ENCODE measurements at regions not wholly inside any gene's neighbourhood (a gene's known extent, or its start where the extent isn't known, plus 50 kb on each side); places are given as distances from the start of the nearest gene placed in this dataset.

- ChIA-PET POLR2A (no interaction called here), CTCF (no interaction called here)
- no peak overlapping the region for H3K4me3 ChIP-seq (ENCODE audit: control extremely low read depth in 1 of 5, extremely low read depth in 1 of 5, insufficient read depth in 1 of 5, low read depth in 2 of 5, low read length in 4 of 5)
- H3K36me3 ChIP-seq (replicated peaks in 1 of 2; ENCODE audit: control extremely low read depth in 1 of 2, control insufficient read depth in 1 of 2, extremely low read depth in 1 of 2, insufficient read depth in 2 of 2, low read length in 1 of 2): no peaks in the 10 kb centered on the region
- H3K27ac ChIP-seq (ENCODE audit: low read length in 2 of 2): no peak overlapping the region
- intact Hi-C loops (cut with micrococcal nuclease): no loop called here
- H3K27ac Mint-ChIP-seq: no peak overlapping the region
- H3K4me1 ChIP-seq (ENCODE audit: control insufficient read depth in 2 of 2, insufficient read depth in 2 of 2, low read length in 2 of 2): no peaks in the 10 kb centered on the region
- H2AFZ ChIP-seq (ENCODE audit: insufficient read depth, low read depth, low read length, poor library complexity, severe bottlenecking): no peak overlapping the region
- no peaks in the 10 kb centered on the region for H3K9me3 ChIP-seq (ENCODE audit: control extremely low read depth in 1 of 3, control insufficient read depth in 2 of 3, insufficient read depth in 1 of 3, low read length in 2 of 3)
- no peaks in the 10 kb centered on the region for H3K27me3 ChIP-seq (replicated peaks in 1 of 4; ENCODE audit: control extremely low read depth in 1 of 4, control insufficient read depth in 3 of 4, insufficient read depth in 4 of 4, low read length in 3 of 4)
- no peak for TF ChIP-seq EZH2 (IDR thresholded peaks at IDR 0.05; ENCODE audit: borderline replicate concordance, insufficient read depth, low read depth, low read length, poor library complexity, severe bottlenecking)
- TF ChIP-seq, protein P1, sequence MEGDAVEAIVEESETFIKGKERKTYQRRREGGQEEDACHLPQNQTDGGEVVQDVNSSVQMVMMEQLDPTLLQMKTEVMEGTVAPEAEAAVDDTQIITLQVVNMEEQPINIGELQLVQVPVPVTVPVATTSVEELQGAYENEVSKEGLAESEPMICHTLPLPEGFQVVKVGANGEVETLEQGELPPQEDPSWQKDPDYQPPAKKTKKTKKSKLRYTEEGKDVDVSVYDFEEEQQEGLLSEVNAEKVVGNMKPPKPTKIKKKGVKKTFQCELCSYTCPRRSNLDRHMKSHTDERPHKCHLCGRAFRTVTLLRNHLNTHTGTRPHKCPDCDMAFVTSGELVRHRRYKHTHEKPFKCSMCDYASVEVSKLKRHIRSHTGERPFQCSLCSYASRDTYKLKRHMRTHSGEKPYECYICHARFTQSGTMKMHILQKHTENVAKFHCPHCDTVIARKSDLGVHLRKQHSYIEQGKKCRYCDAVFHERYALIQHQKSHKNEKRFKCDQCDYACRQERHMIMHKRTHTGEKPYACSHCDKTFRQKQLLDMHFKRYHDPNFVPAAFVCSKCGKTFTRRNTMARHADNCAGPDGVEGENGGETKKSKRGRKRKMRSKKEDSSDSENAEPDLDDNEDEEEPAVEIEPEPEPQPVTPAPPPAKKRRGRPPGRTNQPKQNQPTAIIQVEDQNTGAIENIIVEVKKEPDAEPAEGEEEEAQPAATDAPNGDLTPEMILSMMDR (IDR thresholded peaks at IDR 0.05): no peak
- ATAC-seq (ENCODE audit: low read depth): no peak
- no peaks in the 10 kb centered on the region for H4K20me1 ChIP-seq (ENCODE audit: control insufficient read depth, insufficient read depth, low read length, poor library complexity, severe bottlenecking)
- no peak overlapping the region for H3K9ac ChIP-seq (ENCODE audit: low read length)
- no peak overlapping the region for H3K4me3 Mint-ChIP-seq
- DNase-seq: no peak
- H3K4me2 ChIP-seq (replicated peaks; ENCODE audit: low read depth, low read length, poor library complexity, severe bottlenecking): no peak overlapping the region
- H3K27me3 Mint-ChIP-seq: no peaks in the 10 kb centered on the region
- no peaks in the 10 kb centered on the region for H3K4me1 Mint-ChIP-seq
- H3K9me3 Mint-ChIP-seq (ENCODE audit: insufficient read depth): no peaks in the 10 kb centered on the region
- no peaks in the 10 kb centered on the region for H3K79me2 ChIP-seq (ENCODE audit: control insufficient read depth, insufficient read depth, low read length)
- WGBS (ENCODE audit: insufficient coverage): 81% methylated on average over 7 of the region's 8 CpGs
These were observed 370.7 kb upstream of the MYT1L start for GRCh38 chr2:2701813-2702212.

- H3K9me3 Mint-ChIP-seq (ENCODE audit: insufficient read depth): no peaks in the 10 kb centered on the region
- no peak overlapping the region for H3K4me3 ChIP-seq (ENCODE audit: control extremely low read depth in 1 of 5, extremely low read depth in 1 of 5, insufficient read depth in 1 of 5, low read depth in 2 of 5, low read length in 4 of 5)
- no peaks in the 10 kb centered on the region for H3K4me1 ChIP-seq (ENCODE audit: control insufficient read depth in 2 of 2, insufficient read depth in 2 of 2, low read length in 2 of 2)
- DNase-seq: no peak
- no peaks in the 10 kb centered on the region for H3K36me3 ChIP-seq (replicated peaks in 1 of 2; ENCODE audit: control extremely low read depth in 1 of 2, control insufficient read depth in 1 of 2, extremely low read depth in 1 of 2, insufficient read depth in 2 of 2, low read length in 1 of 2)
- no peaks in the 10 kb centered on the region for H3K27me3 ChIP-seq (replicated peaks in 1 of 4; ENCODE audit: control extremely low read depth in 1 of 4, control insufficient read depth in 3 of 4, insufficient read depth in 4 of 4, low read length in 3 of 4)
- intact Hi-C loops (cut with micrococcal nuclease): no loop called here
- no peaks in the 10 kb centered on the region for H4K20me1 ChIP-seq (ENCODE audit: control insufficient read depth, insufficient read depth, low read length, poor library complexity, severe bottlenecking)
- H3K79me2 ChIP-seq (ENCODE audit: control insufficient read depth, insufficient read depth, low read length): no peaks in the 10 kb centered on the region
- ChIA-PET CTCF (no interaction called here), POLR2A (no interaction called here)
- no peaks in the 10 kb centered on the region for H3K9me3 ChIP-seq (ENCODE audit: control extremely low read depth in 1 of 3, control insufficient read depth in 2 of 3, insufficient read depth in 1 of 3, low read length in 2 of 3)
- over 99% methylated on average over 16 of the region's 22 CpGs for WGBS (ENCODE audit: insufficient coverage)
- H3K4me3 Mint-ChIP-seq: no peak overlapping the region
- no peak overlapping the region for H2AFZ ChIP-seq (ENCODE audit: insufficient read depth, low read depth, low read length, poor library complexity, severe bottlenecking)
- H3K4me1 Mint-ChIP-seq: no peaks in the 10 kb centered on the region
- TF ChIP-seq, protein P1 (IDR thresholded peaks at IDR 0.05): no peak
- TF ChIP-seq EZH2 (IDR thresholded peaks at IDR 0.05; ENCODE audit: borderline replicate concordance, insufficient read depth, low read depth, low read length, poor library complexity, severe bottlenecking): no peak
- no peaks in the 10 kb centered on the region for H3K27me3 Mint-ChIP-seq
- H3K9ac ChIP-seq (ENCODE audit: low read length): no peak overlapping the region
- no peak overlapping the region for H3K27ac ChIP-seq (ENCODE audit: low read length in 2 of 2)
- H3K27ac Mint-ChIP-seq: no peak overlapping the region
- no peak overlapping the region for H3K4me2 ChIP-seq (replicated peaks; ENCODE audit: low read depth, low read length, poor library complexity, severe bottlenecking)
- ATAC-seq (ENCODE audit: low read depth): no peak
These were observed 370.2 kb upstream of the MYT1L start for GRCh38 chr2:2701176-2701781.
